ENCODE measurements at regions not wholly inside any gene's neighbourhood (a gene's known extent, or its start where the extent isn't known, plus 50 kb on each side); places are given as distances from the start of the nearest gene placed in this dataset.

DNA sequence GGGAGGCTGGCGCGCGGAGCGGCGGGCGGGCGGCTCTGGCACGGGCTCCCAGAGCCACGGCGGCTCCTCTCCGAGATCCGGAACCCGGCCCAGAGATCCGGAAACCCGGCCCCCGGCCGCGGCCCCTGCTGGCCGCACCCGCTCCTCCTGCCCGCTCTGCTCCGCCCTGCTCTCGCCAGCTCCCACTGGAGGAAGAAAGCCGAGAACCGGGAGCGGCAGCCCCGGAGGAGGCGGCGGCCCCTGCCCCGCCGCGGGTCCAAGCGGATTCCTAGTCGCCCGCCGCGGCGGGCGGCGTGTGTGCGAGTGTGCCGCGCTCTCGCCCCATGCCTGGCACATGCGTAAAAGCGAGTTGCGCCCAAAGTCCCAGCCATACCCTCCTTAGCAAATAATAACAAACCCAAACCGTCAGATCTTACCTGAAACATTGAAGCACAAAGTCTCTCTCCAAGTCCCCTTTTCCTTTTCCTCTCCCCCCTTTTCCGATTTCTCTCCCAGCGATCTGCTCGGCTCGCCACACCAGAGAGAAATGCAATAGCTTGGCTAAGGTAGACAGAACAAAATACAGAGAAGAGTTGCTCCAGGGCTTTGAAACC is 108.7 kb upstream of the KCTD1 start:
- Histone ChIP-seq H3K27me3 (no peaks in the 10 kb centered on the region), H3K27ac (peak overlapping the region; percentile 92 to 94), H3K4me3 (peak overlapping the region; percentile 71 to 88 (median 78)), H3K9me3 (no peaks in the 10 kb centered on the region), H3K4me1 (no peaks in the 10 kb centered on the region), H3K36me3 (no peaks in the 10 kb centered on the region)
- TF ChIP-seq, protein P1, sequence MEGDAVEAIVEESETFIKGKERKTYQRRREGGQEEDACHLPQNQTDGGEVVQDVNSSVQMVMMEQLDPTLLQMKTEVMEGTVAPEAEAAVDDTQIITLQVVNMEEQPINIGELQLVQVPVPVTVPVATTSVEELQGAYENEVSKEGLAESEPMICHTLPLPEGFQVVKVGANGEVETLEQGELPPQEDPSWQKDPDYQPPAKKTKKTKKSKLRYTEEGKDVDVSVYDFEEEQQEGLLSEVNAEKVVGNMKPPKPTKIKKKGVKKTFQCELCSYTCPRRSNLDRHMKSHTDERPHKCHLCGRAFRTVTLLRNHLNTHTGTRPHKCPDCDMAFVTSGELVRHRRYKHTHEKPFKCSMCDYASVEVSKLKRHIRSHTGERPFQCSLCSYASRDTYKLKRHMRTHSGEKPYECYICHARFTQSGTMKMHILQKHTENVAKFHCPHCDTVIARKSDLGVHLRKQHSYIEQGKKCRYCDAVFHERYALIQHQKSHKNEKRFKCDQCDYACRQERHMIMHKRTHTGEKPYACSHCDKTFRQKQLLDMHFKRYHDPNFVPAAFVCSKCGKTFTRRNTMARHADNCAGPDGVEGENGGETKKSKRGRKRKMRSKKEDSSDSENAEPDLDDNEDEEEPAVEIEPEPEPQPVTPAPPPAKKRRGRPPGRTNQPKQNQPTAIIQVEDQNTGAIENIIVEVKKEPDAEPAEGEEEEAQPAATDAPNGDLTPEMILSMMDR (IDR thresholded peaks at IDR 0.05) = peak in 2 of 3 donors; percentile 24 to 36
- TF ChIP-seq POLR2A (IDR thresholded peaks at IDR 0.05) (peak; percentile 44), POLR2AphosphoS5 (IDR thresholded peaks at IDR 0.05) (peak; percentile 14 to 52 (median 43))
- intact Hi-C loops (cut with DNase I; ENCODE audit: low total_unique reads) = loop anchor here (10.0 kb wide), 1 partner anchor 578 kb away; no protein-coding TSS in a partner anchor
- DNase-seq (ENCODE audit: low spot score in 2 of 2) = peak; percentile 66 to 75

DNA sequence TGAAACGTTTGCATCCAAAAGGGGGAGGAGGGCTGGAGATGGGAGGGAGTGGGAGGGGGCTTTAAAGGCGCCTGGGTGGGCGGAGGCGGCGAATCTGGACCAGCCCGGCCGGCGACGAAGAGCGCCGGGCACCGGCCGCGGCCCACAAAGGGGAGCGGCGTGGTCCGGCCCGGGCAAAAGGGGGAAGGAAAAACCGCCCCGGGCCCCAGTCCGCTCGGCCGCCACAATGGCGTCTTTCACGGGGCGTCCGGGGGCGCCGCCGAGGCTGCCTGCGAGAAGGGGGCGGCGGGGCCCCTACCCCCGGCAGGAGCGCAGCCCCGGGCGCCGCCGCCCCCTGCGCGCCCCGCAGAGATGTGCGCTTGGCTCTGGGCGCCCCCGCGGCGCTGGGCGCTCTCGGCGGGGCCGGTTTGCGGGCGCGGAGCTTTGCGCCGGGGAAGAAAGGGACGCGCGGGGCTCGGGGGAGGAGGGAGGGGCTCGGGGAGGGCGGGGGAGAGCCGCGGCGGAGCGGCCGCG is 108.1 kb upstream of the KCTD1 start:
- Histone ChIP-seq H3K4me3 (peak overlapping the region; percentile 71 to 88 (median 78)), H3K9me3 (no peaks in the 10 kb centered on the region), H3K27ac (peak overlapping the region; percentile 92 to 94), H3K27me3 (no peaks in the 10 kb centered on the region), H3K4me1 (no peaks in the 10 kb centered on the region), H3K36me3 (no peaks in the 10 kb centered on the region)
- DNase-seq (ENCODE audit: low spot score in 2 of 2) = no peak
- TF ChIP-seq, protein P1 (IDR thresholded peaks at IDR 0.05) = no peak
- TF ChIP-seq POLR2AphosphoS5 (IDR thresholded peaks at IDR 0.05) = no peak
- no peak for TF ChIP-seq POLR2A (IDR thresholded peaks at IDR 0.05)
- intact Hi-C loops (cut with DNase I; ENCODE audit: low total_unique reads) = loop anchor here (10.0 kb wide), 1 partner anchor 578 kb away; no protein-coding TSS in a partner anchor

DNA sequence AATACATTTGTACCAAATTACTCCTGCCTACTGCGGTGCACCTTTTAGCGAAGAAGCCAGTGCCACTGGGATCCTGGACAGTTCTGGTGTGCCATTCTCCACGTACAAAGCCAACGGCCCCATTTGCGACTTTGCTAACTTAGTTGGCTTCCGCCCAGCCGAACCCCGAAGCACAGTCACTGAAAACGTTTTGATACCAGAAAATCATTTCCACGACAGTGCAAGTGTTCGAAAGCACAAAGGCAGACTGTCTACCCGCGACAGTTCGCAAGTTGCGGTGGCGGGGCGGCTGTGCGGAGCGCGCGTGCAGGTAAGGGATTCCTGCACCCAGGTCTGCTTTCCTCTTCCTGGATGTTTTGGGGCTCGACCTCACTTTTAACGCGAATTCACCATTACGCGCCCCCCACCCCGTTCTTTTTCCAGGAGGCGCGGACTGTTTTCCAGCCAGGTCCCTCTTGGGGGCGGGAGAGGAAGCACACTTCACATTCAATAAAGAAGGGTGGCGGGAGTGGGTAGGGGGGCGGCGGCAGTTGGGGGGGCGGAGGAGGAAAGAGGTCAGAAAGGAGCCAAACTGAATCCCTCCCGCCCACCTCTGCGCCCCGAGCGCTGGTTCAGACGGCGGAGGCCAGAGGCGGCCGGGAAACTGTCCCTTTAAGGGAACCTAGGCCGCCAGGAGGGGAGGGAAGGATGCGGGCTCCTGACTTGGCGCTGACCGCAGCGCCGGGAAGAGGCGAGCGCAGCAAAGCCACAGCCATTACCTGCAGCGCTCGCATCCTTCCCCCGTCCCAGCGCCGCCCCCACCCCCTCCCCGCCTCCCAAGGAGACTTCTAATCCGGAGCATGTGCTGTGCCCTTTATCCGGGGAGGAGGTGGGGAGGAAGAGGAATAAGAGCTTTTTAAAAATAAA is 107.4 kb upstream of the KCTD1 start:
- TF ChIP-seq POLR2AphosphoS5 (IDR thresholded peaks at IDR 0.05) = no peak
- TF ChIP-seq, protein P1 (IDR thresholded peaks at IDR 0.05) = peak; percentile 19 to 46 (median 40)
- intact Hi-C loops (cut with DNase I; ENCODE audit: low total_unique reads) = loop anchor here (10.0 kb wide), 1 partner anchor 579 kb away; no protein-coding TSS in a partner anchor
- Histone ChIP-seq H3K27me3 (no peaks in the 10 kb centered on the region), H3K27ac (peak overlapping the region; percentile 92 to 94), H3K9me3 (no peaks in the 10 kb centered on the region), H3K36me3 (no peaks in the 10 kb centered on the region), H3K4me3 (peak overlapping the region; percentile 71 to 88 (median 78)), H3K4me1 (no peaks in the 10 kb centered on the region)
- DNase-seq (ENCODE audit: low spot score in 2 of 2) = peak; percentile 40 to 63

- TF ChIP-seq, protein P1 (IDR thresholded peaks at IDR 0.05) = no peak
- no peaks in the 10 kb centered on the region for H3K36me3 ChIP-seq
- peak overlapping the region; percentile 92 to 94 for H3K27ac ChIP-seq
- DNase-seq (ENCODE audit: low spot score in 2 of 2) = no peak
- peak overlapping the region in 2 of 3 donors; percentile 78 to 88 for H3K4me3 ChIP-seq
- H3K4me1 ChIP-seq = no peaks in the 10 kb centered on the region
- intact Hi-C loops (cut with DNase I; ENCODE audit: low total_unique reads) = loop anchor here (10.0 kb wide), 1 partner anchor 580 kb away; no protein-coding TSS in a partner anchor
- H3K27me3 ChIP-seq = no peaks in the 10 kb centered on the region
- no peaks in the 10 kb centered on the region for H3K9me3 ChIP-seq
Observed at GRCh38 chr18:26654616-26655524, 106.5 kb upstream of the KCTD1 start.

Data from breast epithelium (tissue), 4 donors.